HG02759 (cell line): ENCODE measurements at regions not wholly inside any gene's neighbourhood (a gene's known extent, or its start where the extent isn't known, plus 50 kb on each side); places are given as distances from the start of the nearest gene placed in this dataset.

Source experiments
- ATAC-seq: cut with Tn5 transposase; IDR thresholded peaks from one replicate; pipeline ENCODE4 v1.9.1; 2021; ENCODE audit warnings: mild to moderate bottlenecking, moderate library complexity; ENCODE audit not compliant: unreplicated experiment

DNA sequence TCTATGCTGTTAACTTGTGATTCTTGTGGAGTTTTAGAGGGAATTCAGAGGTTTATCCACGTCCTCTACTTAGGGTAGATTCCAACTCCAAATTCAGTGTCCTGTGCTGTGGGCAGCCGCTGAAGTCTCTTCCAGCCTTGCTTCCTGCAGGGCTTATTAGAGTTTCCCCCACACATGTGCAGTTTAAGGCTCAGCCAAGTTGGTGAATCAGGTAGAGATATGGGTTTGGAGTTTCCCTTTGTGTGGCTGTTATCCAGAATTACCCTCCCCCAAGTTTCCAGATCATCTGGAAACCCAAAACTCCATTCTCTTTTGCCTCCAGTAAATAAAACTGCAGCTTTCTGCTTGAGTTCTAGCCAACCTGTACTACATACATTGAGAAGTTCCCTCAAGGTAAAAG lies 853.7 kb downstream of the GALC start:
- ATAC-seq = no peak

DNA sequence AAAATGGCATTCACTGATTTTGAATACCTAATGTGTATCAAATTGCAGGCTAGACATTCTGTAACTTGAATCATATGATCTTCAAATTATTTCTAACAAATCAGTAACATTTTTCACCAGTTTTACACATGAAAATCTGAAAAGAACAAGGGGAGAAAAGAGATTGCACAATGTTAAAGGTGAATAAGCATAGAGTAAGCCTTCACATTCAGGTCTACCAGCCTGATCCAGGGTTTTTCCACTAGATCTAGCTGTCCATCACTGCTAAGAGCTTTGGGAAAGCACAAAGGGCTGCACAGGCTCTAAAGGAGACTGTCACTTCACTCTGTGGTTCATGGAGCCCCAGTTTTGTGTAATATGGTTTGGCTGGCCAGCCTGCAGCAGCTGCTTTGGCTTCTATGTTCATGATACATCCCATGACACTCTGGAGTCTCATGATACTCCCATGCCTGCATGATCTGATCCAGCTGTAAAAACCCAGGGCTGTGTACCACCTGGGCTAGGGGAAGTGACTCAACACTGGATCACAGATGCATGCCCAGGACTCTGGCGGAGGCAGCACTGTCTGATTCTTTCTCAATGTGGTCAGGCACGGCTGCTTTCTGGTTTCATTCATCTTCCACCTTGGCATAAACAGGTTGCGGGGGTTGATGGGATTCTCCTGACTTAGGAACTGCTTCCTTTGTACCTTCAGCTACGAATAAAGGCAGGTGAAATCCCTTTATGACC lies 859.7 kb downstream of the GALC start:
- no peak for ATAC-seq

DNA sequence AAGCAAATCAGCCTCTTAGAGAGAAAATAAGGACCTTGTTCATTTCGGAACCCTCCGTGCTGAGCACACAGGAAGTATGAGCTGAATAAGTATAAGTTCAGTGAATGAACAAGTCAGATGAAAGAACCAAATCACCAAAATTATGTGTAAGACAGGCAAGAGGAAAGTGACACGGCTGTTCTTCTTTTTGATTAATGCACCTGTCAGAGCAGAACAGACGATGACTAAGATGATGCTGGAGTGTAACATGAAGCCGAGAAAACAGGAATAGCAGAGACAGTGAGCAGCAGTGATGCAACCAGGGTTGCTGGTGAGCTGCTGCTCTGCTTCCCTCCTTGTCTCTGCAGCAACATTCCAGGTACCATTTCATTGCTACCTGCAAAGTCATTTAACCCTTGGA lies 861.1 kb downstream of the GALC start:
- no peak for ATAC-seq

DNA sequence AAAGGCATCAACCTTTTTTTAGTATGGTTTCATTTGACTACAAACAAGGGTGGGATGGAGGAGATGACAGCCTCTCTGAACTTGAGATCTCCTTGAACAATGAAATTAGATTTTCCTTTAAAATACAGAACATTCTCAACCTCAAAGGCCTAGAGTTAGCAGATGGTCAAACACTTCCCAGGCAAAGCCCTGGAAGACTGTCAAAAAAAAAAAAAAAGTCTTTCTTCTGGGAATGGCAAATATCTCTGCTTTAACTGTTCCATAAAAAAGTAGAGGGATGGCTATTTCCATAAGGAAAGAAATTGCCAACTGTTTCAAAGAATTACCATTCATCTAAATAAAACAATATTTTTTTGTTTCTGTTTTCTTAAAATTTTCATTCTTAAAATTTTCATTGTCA lies 870.8 kb downstream of the GALC start:
- ATAC-seq = no peak

DNA sequence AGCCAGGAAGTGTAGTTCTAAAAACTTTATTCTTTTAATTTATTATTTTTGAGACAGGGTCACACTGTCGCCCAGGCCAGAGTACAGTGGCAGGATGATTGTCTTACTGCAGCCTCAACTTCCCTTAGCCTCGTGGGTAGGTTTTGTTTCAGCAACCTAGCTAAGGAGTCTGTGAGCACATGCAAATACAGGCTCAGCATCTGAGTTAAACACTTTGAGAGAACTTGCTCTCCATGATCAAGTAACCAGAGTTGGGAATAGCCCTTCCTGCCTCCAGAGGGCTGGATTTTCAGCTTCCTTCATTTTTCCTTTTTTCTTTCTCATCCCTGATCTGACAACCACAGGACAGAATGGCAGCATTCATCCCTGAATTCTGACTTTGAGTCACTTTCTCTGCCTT lies 871.3 kb downstream of the GALC start:
- no peak for ATAC-seq

DNA sequence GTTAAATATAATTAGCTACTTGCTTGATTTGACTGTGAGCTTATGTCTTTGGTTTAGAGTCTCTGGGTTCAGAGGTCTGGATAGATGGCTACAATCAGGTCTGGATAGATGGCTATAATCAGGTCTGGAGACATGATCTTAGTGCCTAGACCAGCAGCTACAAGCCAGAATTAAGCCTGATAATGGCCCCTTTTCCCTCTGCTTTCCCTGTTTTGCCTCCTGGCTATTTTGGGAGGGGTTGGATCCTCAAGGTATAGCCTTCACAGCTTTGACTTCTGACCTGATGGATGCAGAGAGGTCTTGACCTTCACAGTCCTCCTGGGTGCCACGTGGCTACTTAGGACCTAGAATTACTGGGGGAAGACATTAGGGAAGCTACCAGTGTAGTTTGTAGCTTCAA lies 877.7 kb downstream of the GALC start:
- no peak for ATAC-seq

DNA sequence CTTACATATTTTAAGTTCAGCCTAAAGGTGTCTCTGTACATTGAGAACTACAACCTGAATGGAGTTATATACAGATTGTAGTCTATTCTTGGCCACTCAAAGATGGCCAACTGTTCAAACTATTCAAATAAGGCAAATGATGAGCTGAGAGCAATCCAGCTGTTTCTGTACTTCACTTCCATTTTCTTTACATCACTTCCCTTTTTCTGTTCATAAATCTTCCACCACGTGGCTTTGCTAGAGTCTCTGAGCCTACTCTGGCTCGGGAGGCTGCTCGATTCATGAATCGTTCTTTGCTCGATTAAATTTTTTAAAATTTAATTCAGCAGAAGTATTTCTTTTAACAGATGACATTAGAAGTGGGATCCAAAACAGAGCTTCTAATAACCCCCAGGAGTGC lies 879.7 kb downstream of the GALC start:
- no peak for ATAC-seq

DNA sequence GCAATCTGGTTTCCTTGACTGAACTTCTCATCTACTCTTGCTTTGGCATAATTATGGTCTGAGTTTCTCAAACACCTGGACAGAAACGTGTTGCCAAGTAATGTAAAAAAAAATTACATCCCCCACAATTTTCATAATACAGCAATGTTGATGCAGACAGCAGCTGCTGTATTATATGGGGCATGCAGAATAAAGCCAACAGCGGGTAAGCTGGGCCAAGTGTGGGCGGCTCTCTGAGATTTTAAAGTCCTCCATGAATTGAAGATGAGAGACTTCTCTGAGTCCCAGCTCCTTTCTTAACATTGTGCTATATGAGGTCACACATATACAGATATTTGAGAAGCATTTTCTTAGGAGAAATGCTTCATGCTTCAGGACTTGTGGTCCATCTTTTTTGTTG lies 881.2 kb downstream of the GALC start:
- ATAC-seq = no peak

DNA sequence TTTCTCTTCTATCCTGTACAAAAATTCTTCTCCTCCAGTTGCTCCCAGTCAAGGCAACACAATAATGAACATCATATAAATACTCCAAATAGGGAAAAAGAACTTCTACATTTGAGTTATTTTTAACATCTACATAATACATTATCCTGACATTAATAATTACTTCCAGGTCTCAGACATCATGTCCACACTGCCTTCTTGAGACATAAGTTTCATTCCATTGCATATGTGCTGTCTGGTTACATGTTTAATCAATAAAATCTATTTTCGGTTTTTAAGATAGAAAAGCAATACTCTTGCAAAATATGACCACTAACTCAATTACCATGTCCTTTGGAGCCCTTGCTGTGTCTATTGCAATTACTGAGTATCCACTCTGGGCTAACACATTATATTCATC lies 881.9 kb downstream of the GALC start:
- ATAC-seq = no peak

DNA sequence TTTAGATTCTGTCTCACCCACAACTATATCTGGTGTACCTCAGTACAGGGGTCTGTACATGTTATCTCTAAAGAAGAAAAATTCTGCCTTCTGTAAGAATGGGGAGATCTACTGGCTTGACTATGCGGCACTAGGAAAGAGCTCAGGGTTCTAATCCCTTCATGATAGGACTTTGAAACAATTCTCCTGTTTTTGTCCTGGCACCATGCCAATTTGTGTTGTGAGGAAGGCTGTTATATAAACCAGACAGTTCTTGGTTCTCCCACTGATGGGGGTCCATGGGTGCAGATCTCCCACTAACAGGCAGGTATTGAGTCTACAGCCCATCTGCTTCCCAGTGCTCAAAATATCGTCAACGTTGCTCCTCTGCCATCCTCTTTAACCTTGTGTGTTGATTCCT lies 883.7 kb downstream of the GALC start:
- ATAC-seq = no peak

DNA sequence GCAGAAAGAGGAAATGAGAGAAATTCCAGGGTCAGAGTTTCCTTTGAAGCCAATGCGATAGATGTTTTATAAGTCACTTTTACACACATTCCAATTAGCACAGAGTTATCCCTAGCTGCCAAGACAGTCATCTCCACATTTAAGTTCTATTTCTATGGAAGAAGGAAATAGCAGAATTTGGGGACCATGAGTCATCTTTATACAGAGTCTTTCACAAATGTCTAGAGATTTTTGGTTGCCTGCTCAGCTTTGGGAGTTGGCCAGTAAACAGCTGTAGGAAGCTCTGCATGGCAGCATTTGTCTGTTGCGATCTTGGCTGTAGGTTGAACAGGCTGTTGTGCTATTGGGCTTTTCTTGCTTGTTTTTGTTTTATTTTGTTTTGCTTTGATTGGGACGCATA lies 884.3 kb downstream of the GALC start:
- ATAC-seq = no peak

DNA sequence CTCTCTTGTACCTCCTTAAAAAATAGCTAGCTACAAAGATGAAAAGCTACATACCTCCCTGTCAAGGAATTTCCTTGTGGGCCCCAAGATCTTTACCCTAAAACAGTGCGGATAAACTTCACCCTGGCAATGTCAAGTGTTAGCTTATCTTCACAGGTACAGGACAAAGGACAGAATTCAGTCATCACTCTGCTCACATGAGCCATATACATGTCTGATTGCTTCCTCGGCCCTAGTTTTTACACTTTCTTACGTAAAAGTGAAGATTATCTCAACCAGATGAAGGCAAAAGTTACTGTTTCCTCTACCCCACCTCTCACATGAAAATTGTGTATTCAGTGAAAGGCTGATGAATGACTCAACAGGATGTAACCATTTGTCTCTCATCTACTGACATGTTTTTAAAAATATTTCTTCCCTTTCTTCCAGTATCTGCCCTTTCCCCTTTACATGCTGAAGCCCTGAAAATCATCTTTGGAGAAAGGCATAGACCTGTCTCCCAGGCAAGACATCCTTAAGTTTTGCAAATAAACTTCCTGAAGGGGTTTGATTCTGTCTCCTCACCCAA lies 890.1 kb downstream of the GALC start:
- no peak for ATAC-seq

DNA sequence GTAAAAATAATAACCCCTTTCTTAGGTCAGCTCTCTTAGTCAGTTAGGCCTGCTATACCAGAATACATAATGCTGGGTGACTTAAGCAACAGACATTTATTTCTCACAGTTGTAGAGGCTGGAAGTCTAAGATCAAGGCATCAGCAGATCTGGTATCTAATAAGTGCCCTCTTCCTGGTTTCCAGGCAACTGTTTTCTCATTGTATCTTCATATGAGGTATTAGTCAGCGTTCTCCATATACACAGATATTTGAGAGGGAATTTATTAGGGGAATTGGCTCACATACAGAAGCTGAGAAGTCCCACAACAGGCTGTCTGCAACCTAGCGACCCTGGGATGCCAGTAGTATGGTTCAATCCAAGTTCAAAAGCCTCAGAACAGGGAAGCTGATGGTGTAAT lies 896.0 kb downstream of the GALC start:
- no peak for ATAC-seq

DNA sequence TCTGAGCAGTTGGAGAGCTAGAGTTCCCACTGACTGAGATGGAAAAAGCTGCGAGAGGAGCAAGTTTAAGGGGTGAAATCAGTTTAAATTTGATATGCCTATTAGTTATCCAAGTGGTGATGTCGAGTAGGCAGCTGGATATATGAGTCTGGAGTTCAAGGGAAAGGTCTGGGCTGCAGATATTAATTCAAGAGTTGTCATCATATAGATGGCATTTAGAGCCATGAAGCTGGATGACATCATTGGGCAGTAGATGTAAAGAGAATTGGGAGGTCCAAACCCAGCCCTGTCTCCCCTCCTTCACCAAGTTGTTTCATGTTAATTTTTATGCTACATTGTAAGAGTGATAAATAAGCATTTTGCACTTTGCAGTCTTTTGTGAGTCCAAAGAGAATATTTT lies 898.1 kb downstream of the GALC start:
- no peak for ATAC-seq

DNA sequence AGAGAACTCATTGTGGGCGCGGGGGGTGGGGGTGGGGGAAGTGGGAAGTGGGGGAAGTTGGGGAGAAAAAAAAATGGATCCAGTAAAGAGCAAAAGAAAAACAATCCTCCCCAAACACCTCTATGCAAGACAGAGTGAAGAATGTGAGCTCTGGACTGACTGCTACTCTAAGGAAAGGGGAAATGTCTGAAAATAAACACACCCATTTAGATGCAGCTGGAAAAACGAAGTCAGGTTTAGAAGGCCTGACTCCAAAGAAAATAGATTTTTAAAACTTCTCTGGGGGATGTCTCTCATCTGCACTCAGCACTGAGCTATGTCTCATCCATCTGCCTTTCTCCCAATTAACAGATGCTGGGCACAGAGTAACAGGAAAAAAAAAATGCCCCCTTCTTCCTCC lies 904.4 kb downstream of the GALC start:
- no peak for ATAC-seq

DNA sequence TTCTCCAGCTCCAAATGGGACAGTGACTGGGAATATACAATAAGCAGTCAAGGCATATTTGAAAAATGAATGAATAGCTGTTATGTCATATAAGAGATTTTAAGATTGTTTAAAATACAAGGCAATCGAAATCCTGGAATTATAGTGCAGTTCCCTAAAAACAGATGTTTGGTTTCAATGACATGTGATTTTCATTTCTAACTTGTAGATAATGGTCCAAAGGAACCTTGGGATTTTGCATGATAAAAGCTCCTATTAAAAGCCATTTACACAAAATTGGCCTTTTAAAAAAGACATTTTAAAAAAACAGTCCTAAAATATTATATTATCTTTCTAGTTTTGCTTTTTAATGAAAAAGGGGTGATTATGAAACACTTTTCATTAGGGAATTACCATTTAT lies 905.1 kb downstream of the GALC start:
- no peak for ATAC-seq

DNA sequence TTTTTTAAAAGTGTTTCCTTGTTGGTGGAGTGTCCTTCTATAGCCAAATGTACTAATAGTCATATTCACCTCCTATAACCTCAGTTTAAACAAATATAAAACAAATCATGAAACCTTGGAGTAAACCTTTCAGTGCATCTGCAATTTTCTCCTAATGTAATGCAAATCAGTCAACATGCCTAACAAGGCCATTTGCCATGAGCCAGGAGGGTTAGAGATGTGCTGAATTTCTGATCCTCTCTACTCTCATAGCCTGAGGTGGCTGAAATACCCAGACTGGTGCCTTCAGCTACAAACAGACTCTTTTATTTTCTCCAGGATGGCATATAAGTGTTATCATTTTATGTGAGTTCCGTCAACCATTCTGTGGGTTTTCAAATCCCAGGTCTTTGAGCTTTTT lies 908.1 kb downstream of the GALC start:
- ATAC-seq = no peak

DNA sequence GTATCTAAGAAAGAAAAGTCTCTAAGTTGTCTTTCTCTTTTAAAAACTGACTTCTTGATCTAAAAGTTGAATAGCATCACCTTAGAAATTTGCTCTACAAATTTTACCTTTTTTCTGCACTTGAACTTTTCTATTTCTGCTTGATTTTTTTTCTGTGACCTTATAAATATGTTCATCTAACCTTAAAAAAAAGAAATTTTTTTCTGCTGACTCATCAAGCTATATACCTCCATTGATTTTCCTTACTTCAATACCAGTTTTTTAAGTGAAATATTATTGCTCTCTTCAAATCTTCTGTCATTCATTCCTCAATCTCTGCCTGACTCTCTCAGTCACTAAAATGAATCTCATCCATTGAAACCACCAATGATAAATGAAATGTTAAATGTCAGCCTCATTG lies 910.1 kb downstream of the GALC start:
- no peak for ATAC-seq

DNA sequence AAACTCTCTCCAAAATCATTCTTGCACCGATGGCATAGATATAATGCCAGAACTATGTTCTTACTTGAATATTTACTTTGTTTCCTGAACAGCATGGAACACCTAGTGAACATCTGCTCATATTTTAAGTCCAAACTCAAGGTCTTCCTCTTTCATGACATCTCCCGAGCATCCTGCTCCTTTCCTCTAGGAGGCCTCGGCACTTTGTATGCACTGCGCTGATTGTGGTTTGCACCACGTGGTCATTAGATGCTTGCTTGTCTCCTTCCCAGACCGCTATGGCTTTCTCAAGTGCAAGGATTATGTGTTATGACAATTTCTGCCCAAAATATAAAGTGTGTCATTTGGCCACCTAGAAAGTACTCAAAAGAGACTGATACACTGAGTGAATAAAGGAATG lies 912.0 kb downstream of the GALC start:
- no peak for ATAC-seq

DNA sequence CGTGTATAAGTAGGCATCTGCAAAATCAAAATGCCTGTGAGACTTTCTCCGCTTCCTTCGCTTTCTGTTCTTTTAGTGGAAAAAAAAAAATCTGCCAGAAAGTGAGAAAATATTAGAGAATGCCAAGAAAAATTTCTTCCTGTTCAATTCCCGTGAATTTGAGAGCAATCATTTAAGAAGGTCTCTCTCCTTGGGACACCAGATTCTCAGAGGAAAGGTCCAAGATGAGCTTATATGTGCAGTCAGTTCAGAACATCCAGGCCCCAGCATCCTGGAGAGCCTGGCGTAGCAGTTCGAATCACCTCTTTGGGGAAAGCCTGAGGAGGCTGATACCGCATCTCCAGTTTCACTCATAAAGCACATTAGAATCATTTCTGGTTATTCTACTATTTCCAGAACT lies 912.8 kb downstream of the GALC start:
- no peak for ATAC-seq

DNA sequence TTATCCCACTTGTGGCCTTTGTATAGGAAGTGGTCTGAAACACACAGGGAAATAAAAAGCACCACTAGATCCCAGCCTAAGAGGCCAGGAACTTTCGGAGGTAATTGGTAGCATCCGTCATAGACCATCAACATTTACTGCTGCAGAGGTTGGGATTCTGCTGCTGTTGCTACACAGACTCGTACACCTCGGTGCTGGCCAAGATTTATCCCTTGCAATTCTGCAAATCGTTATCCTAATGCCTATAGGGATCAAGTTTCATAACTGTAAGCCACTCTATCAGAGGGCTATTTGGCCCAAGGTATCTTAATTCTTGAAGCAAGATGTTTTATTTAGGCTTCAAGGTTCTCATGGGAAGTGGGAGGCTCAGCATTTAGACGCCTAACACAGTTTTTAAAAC lies 913.6 kb downstream of the GALC start:
- ATAC-seq = no peak

DNA sequence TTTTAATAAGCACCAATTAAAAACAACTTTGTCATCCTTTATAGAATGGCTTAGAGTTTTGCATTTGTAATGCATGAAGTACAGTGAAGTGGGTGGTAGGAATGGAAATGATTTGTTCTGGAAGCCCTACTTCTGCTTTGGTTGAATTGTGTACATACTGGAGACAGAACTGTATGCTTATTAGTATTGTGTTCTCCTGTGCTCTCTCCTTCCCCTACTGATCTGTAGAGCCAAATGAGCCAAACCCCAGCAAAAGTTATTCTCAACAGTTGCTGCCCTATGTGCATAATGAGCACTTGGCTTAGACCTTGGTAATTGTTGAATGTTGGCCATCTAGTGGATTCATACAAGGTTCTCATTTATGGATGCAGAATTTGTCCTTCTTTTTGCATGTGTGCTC lies 916.1 kb downstream of the GALC start:
- no peak for ATAC-seq

DNA sequence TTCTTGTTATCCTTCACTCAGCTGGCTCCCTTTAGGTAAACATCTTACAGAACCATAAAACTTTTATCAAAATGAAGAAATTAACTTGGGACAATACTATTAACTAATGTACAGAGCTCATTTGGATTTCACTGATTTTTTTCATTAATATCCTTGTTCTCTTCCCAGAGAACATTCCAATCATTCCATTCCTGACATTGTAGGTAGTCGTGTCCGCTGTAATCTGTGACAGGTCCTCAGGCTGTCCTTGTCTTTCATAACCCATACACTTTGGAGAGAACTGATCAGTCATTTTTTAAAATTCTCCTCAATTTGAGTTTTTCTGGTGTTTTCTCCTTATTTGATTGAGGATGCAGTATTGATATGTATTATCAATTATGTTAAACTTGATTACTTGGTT lies 916.8 kb downstream of the GALC start:
- no peak for ATAC-seq
